ENCODE measurements at regions not wholly inside any gene's neighbourhood (a gene's known extent, or its start where the extent isn't known, plus 50 kb on each side); places are given as distances from the start of the nearest gene placed in this dataset.

- Histone ChIP-seq H3K4me3 (no peak overlapping the region), H3K36me3 (no peaks in the 10 kb centered on the region), H3K27me3 (peaks cover 0 to 3% (median 0%) of the 10 kb centered on the region in 7 donors), H3K9me3 (no peaks in the 10 kb centered on the region), H3K27ac (no peak overlapping the region), H3K4me1 (no peaks in the 10 kb centered on the region)
- ATAC-seq = no peak
- WGBS, 2 donors = 74% methylated on average over 3 of the region's 3 CpGs
- DNase-seq = no peak
- TF ChIP-seq CTCF (IDR thresholded peaks at IDR 0.05) = no peak
- intact Hi-C loops (cut with DNase I) = loop anchor here in 9 of 10 donors (1.0 to 10.0 kb wide), 10 partner anchors 474 to 661 kb away; partner anchors contain the start of gene HCN1 (in 4 of the 9)
Observed at GRCh38 chr5:45037927-45038326, 229.2 kb downstream of the MRPS30 start.

DNA sequence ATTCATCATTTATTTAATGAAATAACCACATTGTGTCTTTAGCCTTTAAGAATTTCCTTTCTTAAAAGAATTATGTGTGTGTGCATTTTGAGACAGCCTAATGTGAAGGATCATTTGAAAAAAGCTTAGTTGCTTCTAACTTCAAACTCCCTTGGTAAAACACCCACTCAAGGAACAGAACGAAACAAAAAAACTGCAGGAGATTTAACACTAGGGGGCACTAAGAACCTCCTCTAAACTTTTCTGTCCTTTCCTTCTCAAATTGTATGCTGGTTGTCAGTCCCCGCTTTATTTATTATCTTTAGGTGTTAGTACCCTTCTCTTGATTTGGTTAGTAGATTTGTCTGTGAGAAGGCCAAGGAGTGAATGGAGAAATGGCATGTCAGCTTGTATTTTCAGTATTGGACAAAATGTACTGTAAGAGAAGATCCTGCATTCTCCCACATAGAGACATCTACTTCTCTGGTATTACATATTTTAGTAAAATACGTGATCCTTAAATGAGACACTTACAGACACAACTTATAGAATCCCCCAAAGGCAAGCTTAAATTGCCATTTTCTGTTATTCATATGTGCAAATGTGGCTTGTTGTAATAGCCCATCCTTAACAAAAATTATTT lies 229.7 kb downstream of the MRPS30 start:
- TF ChIP-seq CTCF (IDR thresholded peaks at IDR 0.05) = peak; percentile 32 to 77 (median 67)
- Histone ChIP-seq H3K4me1 (no peaks in the 10 kb centered on the region), H3K9me3 (no peaks in the 10 kb centered on the region), H3K27me3 (no peaks in the 10 kb centered on the region), H3K27ac (no peak overlapping the region), H3K36me3 (no peaks in the 10 kb centered on the region), H3K4me3 (no peak overlapping the region)
- ATAC-seq = peak in 1 of 8 donors; percentile 51
- DNase-seq = no peak
- WGBS, 2 donors = 30% methylated on average over 3 of the region's 3 CpGs
- intact Hi-C loops (cut with DNase I) = loop anchor here in 9 of 10 donors (1.0 to 10.0 kb wide), 10 partner anchors 474 to 660 kb away; partner anchors contain the start of gene HCN1 (in 4 of the 9)

GRCh38 chr5:45042283-45042682 lies 233.5 kb downstream of the MRPS30 start:
- Histone ChIP-seq H3K4me3 (no peak overlapping the region), H3K27me3 (no peaks in the 10 kb centered on the region), H3K4me1 (no peaks in the 10 kb centered on the region), H3K27ac (no peak overlapping the region), H3K36me3 (no peaks in the 10 kb centered on the region), H3K9me3 (no peaks in the 10 kb centered on the region)
- intact Hi-C loops (cut with DNase I) = loop anchor here in 1 of 10 donors (5.0 kb wide), 1 partner anchor 470 kb away; no protein-coding TSS in a partner anchor
- WGBS, 2 donors = 77 to 92% methylated on average over 1 of the region's 1 CpG
- ATAC-seq = no peak
- DNase-seq = no peak
- TF ChIP-seq CTCF (IDR thresholded peaks at IDR 0.05) = no peak

- Histone ChIP-seq H3K9me3 (no peaks in the 10 kb centered on the region), H3K27ac (no peak overlapping the region), H3K4me3 (no peak overlapping the region), H3K4me1 (no peaks in the 10 kb centered on the region), H3K27me3 (no peaks in the 10 kb centered on the region), H3K36me3 (no peaks in the 10 kb centered on the region)
- intact Hi-C loops (cut with DNase I) = no loop called here
- whole genome bisulfite sequencing, 2 donors = 64 to 72% methylated on average over 3 of the region's 3 CpGs
- no peak for DNase-seq
- ATAC-seq = no peak
- TF ChIP-seq CTCF (IDR thresholded peaks at IDR 0.05) = no peak
Observed at GRCh38 chr5:45057564-45057963, 248.8 kb downstream of the MRPS30 start.

Data from heart right ventricle (tissue), 16 donors.